Cardiac fibroblast (primary cell): ENCODE measurements at regions not wholly inside any gene's neighbourhood (a gene's known extent, or its start where the extent isn't known, plus 50 kb on each side); places are given as distances from the start of the nearest gene placed in this dataset.

Experiments
- DNase-seq, 2 donors: peaks; one replicate each; pipeline versions ENCODE4 v3.0.0 to v3.0.0-alpha.2; 2010; ENCODE audit warnings: low read depth in 2 of 2
- H3K4me3 ChIP-seq, 2 donors: replicated peaks in 1 of 2; 1 replicate in 1 of 2; 2 replicates in 1 of 2; pipeline ENCODE4 v1.5.1; 2011; ENCODE audit warnings: low read depth in 2 of 2, low read length in 2 of 2, mild to moderate bottlenecking in 2 of 2, moderate library complexity in 1 of 2
- TF ChIP-seq, protein P1 (sequence below): IDR thresholded peaks from one replicate; pipeline ENCODE4 v1.5.1; 2011; ENCODE audit warnings: low read depth, mild to moderate bottlenecking, low read length, inconsistent platforms

GRCh38 chr1:229137271-229137670 lies 133.6 kb upstream of the RAB4A start:
- DNase-seq, result no peak
- no peak overlapping the region for H3K4me3 ChIP-seq
- TF ChIP-seq, protein P1, sequence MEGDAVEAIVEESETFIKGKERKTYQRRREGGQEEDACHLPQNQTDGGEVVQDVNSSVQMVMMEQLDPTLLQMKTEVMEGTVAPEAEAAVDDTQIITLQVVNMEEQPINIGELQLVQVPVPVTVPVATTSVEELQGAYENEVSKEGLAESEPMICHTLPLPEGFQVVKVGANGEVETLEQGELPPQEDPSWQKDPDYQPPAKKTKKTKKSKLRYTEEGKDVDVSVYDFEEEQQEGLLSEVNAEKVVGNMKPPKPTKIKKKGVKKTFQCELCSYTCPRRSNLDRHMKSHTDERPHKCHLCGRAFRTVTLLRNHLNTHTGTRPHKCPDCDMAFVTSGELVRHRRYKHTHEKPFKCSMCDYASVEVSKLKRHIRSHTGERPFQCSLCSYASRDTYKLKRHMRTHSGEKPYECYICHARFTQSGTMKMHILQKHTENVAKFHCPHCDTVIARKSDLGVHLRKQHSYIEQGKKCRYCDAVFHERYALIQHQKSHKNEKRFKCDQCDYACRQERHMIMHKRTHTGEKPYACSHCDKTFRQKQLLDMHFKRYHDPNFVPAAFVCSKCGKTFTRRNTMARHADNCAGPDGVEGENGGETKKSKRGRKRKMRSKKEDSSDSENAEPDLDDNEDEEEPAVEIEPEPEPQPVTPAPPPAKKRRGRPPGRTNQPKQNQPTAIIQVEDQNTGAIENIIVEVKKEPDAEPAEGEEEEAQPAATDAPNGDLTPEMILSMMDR, result no peak

DNA sequence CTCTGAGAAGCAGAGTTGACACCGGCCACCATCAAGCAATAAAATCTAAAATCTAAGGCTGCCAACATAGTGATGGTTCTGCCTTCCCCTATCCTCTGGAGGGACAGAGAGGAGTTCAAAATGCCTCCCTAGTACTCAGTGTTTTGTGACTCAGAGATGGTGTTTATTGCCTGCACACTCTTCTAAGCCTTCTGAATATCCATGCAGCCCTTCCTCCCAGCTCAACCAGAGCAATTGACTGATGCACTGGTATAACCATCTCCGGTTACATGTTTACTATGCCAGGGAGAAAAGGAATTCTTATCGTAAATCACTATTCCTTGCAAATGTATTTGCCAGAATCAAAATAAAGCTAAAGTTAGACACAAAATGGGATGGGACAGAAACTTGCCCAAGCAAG lies 132.9 kb upstream of the RAB4A start:
- TF ChIP-seq, protein P1, result no peak
- DNase-seq, result no peak
- H3K4me3 ChIP-seq, result no peak overlapping the region

- H3K4me3 ChIP-seq, result no peak overlapping the region
Measured at GRCh38 chr1:229139331-229140118, 131.4 kb upstream of the RAB4A start.

GRCh38 chr1:229140119-229140396 lies 130.9 kb upstream of the RAB4A start:
- TF ChIP-seq, protein P1, result no peak

More at GRCh38 chr1:229139331-229140118, 131.4 kb upstream of the RAB4A start:
- no peak for DNase-seq
- TF ChIP-seq, protein P1, result no peak

GRCh38 chr1:229141271-229141670 lies 129.6 kb upstream of the RAB4A start:
- DNase-seq, result no peak
- TF ChIP-seq, protein P1, result no peak
- no peak overlapping the region for H3K4me3 ChIP-seq

More at GRCh38 chr1:229140119-229140396, 130.9 kb upstream of the RAB4A start:
- H3K4me3 ChIP-seq, result no peak overlapping the region
- DNase-seq, result no peak

DNA sequence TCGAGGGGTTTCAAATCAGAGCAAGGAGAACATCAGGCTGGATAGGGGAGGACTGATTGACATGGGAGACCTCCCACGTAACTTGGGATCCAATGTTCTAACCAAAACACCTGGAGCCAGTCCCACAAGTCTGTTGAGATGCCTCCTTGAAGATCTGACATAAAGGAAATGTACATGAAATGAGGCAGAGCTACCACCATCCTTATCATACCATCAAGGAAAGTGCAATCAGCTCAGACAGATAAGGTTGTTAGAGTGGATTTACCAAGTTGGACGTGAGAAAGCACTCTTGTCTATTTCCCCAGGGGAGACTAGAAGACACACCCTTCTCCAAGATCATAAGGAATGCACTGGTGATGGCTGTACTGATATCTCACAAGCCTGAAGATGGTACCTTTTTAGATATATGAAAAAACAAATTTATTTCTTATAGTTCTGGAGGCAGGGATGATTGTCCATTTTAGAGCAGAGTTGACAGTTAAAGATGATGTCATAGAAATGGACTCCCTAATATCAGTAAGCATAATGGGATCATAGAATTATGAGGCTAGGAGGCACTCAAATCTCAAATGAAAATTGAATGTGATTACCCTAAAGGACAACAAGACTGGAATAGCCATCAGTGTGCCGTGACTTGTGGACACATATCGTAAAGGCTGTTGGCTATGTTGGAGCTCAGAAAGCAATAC lies 129.1 kb upstream of the RAB4A start:
- TF ChIP-seq, protein P1, result no peak
- H3K4me3 ChIP-seq, result no peak overlapping the region
- DNase-seq, result no peak

DNA sequence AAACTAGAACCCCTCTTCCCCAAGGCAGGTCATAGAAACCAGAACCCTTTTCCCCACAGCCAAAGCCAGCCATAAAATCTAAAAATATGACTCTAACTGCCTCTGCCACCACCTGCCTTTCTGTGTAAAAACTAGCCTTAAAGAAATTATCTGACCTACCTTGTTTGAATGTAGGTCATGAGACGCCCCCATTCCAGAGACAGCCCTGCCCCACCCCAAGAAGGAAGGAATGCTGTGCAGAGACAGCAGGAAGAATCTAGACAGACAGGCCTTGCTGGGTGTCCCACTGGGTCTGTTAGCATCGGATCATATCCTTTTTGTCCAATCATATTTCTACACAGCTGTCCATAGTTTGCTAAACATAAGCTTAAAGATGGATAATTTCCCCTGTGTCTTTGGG lies 128.4 kb upstream of the RAB4A start:
- no peak for DNase-seq
- H3K4me3 ChIP-seq, result no peak overlapping the region
- TF ChIP-seq, protein P1, result no peak
